GM23248 (cell line): ENCODE measurements at regions not wholly inside any gene's neighbourhood (a gene's known extent, or its start where the extent isn't known, plus 50 kb on each side); places are given as distances from the start of the nearest gene placed in this dataset.
"Not testable (repeated sequence)": the region's sequence is repeated elsewhere in the genome, so short reads cannot be mapped to it uniquely, and the experiment has no call there.

ENCODE experiments used
- EZH2 ChIP-seq: fragments of 200-600 bp; sonication (generic); IDR thresholded peaks from 2 replicates; pipeline ENCODE4 v1.6.1; 2018; ENCODE audit warnings: antibody characterized with exemption, mild to moderate bottlenecking; ENCODE audit not compliant: insufficient read depth, poor library complexity, severe bottlenecking
- EZH2phosphoT487 ChIP-seq: fragments of 200-600 bp; sonication (generic); IDR thresholded peaks from 2 replicates; pipeline ENCODE4 v1.6.1; 2018; ENCODE audit warnings: antibody characterized with exemption, moderate library complexity, mild to moderate bottlenecking, low read depth; ENCODE audit not compliant: insufficient read depth

DNA sequence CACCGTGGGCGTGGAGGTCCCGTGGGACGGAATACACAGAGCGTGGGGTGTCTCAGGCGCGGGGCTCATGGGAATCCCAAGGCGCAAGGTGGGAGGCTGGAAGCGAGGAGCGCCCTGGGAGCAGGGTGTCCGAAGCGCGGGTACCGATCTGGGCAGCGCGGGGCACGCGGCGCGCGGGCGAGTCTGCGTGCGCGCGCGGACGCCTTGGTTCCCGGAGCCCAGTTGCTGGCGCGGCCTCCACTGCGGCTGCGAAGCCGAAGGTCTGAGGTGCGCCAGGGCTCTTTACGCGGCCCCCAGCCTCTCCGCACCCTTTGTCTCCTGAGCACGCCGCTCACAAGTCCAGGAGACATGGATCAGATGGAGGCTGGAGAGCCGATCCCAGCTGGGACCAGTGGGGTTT, 118.5 kb downstream of the CRLF3 start:
- TF ChIP-seq EZH2, EZH2phosphoT487: not testable (repeated sequence)
